Loucy (cell line): ENCODE measurements at regions not wholly inside any gene's neighbourhood (a gene's known extent, or its start where the extent isn't known, plus 50 kb on each side); places are given as distances from the start of the nearest gene placed in this dataset.
"Not testable (repeated sequence)": the region's sequence is repeated elsewhere in the genome, so short reads cannot be mapped to it uniquely, and the experiment has no call there.

ENCODE experiments used
- H2AFZ ChIP-seq: fragments of 200-600 bp; sonication (generic); 2 replicates; pipeline ENCODE4 v1.6.0; 2016; ENCODE audit warnings: antibody characterized with exemption, mild to moderate bottlenecking, low read length, moderate library complexity
- H3F3A ChIP-seq: fragments of 200-600 bp; 2 replicates; pipeline ENCODE4 v1.6.0; 2016; ENCODE audit warnings: antibody characterized with exemption, low read depth, mild to moderate bottlenecking
- H3K27me3 ChIP-seq: fragments of 200-600 bp; sonication (generic); 2 replicates; pipeline ENCODE4 v1.6.1; 2014; ENCODE audit warnings: low read length, mild to moderate bottlenecking; ENCODE audit not compliant: insufficient read depth, poor library complexity, severe bottlenecking
- H3K36me3 ChIP-seq: fragments of 200-600 bp; sonication (generic); 2 replicates; pipeline ENCODE4 v1.6.1; 2016; ENCODE audit warnings: low read length; ENCODE audit not compliant: insufficient read depth
- H3K4me1 ChIP-seq: fragments of 200-600 bp; sonication (generic); 2 replicates; pipeline ENCODE4 v1.5.1; 2014; ENCODE audit warnings: low read length, mild to moderate bottlenecking; ENCODE audit not compliant: insufficient read depth, poor library complexity, severe bottlenecking
- H3K4me2 ChIP-seq: fragments of 200-600 bp; sonication (generic); 2 replicates; pipeline ENCODE4 v1.6.0; 2014; ENCODE audit warnings: antibody characterized with exemption, low read length, low read depth, mild to moderate bottlenecking; ENCODE audit not compliant: poor library complexity, severe bottlenecking
- H3K4me3 ChIP-seq: fragments of 200-600 bp; sonication (generic); 2 replicates; pipeline ENCODE4 v1.5.1; 2014; ENCODE audit warnings: low read length, mild to moderate bottlenecking, mixed read lengths; ENCODE audit not compliant: poor library complexity, severe bottlenecking
- H3K79me2 ChIP-seq: fragments of 200-600 bp; sonication (generic); 2 replicates; pipeline ENCODE4 v1.6.1; 2014; ENCODE audit warnings: low read length; ENCODE audit not compliant: insufficient read depth
- H3K9ac ChIP-seq: fragments of 200-600 bp; sonication (generic); 2 replicates; pipeline ENCODE4 v1.6.0; 2014; ENCODE audit warnings: mild to moderate bottlenecking, low read depth, low read length, moderate library complexity; ENCODE audit not compliant: poor library complexity, severe bottlenecking
- H3K9me2 ChIP-seq: fragments of 200-600 bp; sonication (generic); replicated peaks from 2 replicates; pipeline ENCODE4 v1.6.1; 2016; ENCODE audit warnings: low read depth, low read length, mixed read lengths
- H3K9me3 ChIP-seq: fragments of 200-600 bp; sonication (generic); 2 replicates; pipeline ENCODE4 v1.6.1; 2014; ENCODE audit warnings: mild to moderate bottlenecking, antibody characterized with exemption, low read length, low read depth; ENCODE audit not compliant: insufficient read depth
- H4K20me1 ChIP-seq: fragments of 200-600 bp; sonication (generic); 2 replicates; pipeline ENCODE4 v1.6.0; 2014; ENCODE audit warnings: antibody characterized with exemption, low read length, mild to moderate bottlenecking; ENCODE audit not compliant: insufficient read depth, poor library complexity, severe bottlenecking
- TF ChIP-seq, protein P1 (sequence below): fragments of 200-600 bp; sonication (generic); conservative IDR thresholded peaks from 2 replicates; pipeline ENCODE4 v1.5.1; 2014; ENCODE audit warnings: mild to moderate bottlenecking, antibody characterized with exemption, low read length

- not testable (repeated sequence) for H3K27me3 ChIP-seq, H3K9ac ChIP-seq, H3K9me3 ChIP-seq, H4K20me1 ChIP-seq, H3F3A ChIP-seq, H3K4me3 ChIP-seq, H2AFZ ChIP-seq, H3K36me3 ChIP-seq, H3K9me2 ChIP-seq, H3K79me2 ChIP-seq, H3K4me1 ChIP-seq, H3K4me2 ChIP-seq
- TF ChIP-seq, protein P1, sequence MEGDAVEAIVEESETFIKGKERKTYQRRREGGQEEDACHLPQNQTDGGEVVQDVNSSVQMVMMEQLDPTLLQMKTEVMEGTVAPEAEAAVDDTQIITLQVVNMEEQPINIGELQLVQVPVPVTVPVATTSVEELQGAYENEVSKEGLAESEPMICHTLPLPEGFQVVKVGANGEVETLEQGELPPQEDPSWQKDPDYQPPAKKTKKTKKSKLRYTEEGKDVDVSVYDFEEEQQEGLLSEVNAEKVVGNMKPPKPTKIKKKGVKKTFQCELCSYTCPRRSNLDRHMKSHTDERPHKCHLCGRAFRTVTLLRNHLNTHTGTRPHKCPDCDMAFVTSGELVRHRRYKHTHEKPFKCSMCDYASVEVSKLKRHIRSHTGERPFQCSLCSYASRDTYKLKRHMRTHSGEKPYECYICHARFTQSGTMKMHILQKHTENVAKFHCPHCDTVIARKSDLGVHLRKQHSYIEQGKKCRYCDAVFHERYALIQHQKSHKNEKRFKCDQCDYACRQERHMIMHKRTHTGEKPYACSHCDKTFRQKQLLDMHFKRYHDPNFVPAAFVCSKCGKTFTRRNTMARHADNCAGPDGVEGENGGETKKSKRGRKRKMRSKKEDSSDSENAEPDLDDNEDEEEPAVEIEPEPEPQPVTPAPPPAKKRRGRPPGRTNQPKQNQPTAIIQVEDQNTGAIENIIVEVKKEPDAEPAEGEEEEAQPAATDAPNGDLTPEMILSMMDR, result peak; percentile 58
Measured at GRCh38 chr9:42743030-42743814, 559.8 kb downstream of the SPATA31A6 start.

GRCh38 chr9:42757251-42757650 is 573.8 kb downstream of the SPATA31A6 start:
- H2AFZ ChIP-seq, H3K4me1 ChIP-seq, H3K27me3 ChIP-seq, H3K36me3 ChIP-seq, H3K4me3 ChIP-seq, H3K79me2 ChIP-seq, H3K9me3 ChIP-seq, H3K9me2 ChIP-seq, H4K20me1 ChIP-seq, H3F3A ChIP-seq, H3K9ac ChIP-seq, H3K4me2 ChIP-seq: not testable (repeated sequence)

DNA sequence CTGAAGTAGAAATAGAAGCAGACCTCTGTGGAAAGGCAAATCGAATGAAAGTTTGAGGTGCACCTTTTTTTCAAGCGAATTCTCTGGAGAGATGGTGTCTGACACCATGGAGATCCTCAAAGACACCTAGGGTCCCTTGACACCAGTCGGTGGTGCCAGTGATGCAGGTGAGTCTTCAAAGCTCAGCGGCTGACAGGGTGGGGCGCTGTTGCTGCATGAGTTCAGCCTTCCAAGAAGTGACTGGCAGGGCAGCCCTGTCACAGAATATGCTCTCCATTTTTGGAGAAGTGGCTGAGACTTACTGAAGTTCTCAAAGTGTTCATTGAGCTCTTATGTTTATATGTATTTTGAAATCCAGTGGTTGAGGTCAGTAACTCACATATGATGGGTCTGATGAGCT is 575.9 kb downstream of the SPATA31A6 start:
- H3K36me3 ChIP-seq, H4K20me1 ChIP-seq, H3K4me3 ChIP-seq, H3K9me2 ChIP-seq, H3K27me3 ChIP-seq, H2AFZ ChIP-seq, H3F3A ChIP-seq, H3K79me2 ChIP-seq, H3K9ac ChIP-seq, H3K4me1 ChIP-seq, H3K9me3 ChIP-seq, H3K4me2 ChIP-seq: not testable (repeated sequence)

- not testable (repeated sequence) for H3K9me3 ChIP-seq, H3K4me1 ChIP-seq, H3K9me2 ChIP-seq, H3K4me2 ChIP-seq, H3F3A ChIP-seq, H3K27me3 ChIP-seq, H2AFZ ChIP-seq, H4K20me1 ChIP-seq, H3K9ac ChIP-seq, H3K36me3 ChIP-seq, H3K4me3 ChIP-seq, H3K79me2 ChIP-seq
Measured at GRCh38 chr9:42782201-42782600, 598.7 kb downstream of the SPATA31A6 start.

GRCh38 chr9:42792725-42793124 is 609.3 kb downstream of the SPATA31A6 start:
- H3K36me3 ChIP-seq, H3K4me1 ChIP-seq, H3K4me2 ChIP-seq, H3K27me3 ChIP-seq, H3K9ac ChIP-seq, H3F3A ChIP-seq, H3K4me3 ChIP-seq, H4K20me1 ChIP-seq, H3K79me2 ChIP-seq, H2AFZ ChIP-seq, H3K9me3 ChIP-seq, H3K9me2 ChIP-seq: not testable (repeated sequence)
